SK-N-SH treated with all-trans-retinoic acid at 6 μM for 48 hours (cell line): ENCODE measurements at regions not wholly inside any gene's neighbourhood (a gene's known extent, or its start where the extent isn't known, plus 50 kb on each side); places are given as distances from the start of the nearest gene placed in this dataset.

Source experiments
- ATAC-seq: fragments of 200-7000 bp; cut with Tn5 transposase; 3 replicates; pipeline ENCODE4 v1.9.1; 2020; ENCODE audit warnings: mild to moderate bottlenecking, moderate library complexity
- ARNTL ChIP-seq: fragments of 450-650 bp; formaldehyde crosslinking; IDR thresholded peaks from 2 replicates; pipeline ENCODE4 v1.5.0; 2020; ENCODE audit warnings: low read depth, mild to moderate bottlenecking, moderate library complexity, borderline replicate concordance
- BACH2 ChIP-seq: fragments of 250-450 bp; sonication (Bioruptor Pico); IDR thresholded peaks from 2 replicates; pipeline ENCODE4 v1.9.0; 2021; ENCODE audit warnings: mild to moderate bottlenecking, borderline replicate concordance
- CREB5 ChIP-seq: fragments of 250-450 bp; sonication (Bioruptor Pico); IDR thresholded peaks from 2 replicates; pipeline ENCODE4 v1.5.1; 2020; ENCODE audit warnings: low read depth, mild to moderate bottlenecking, moderate library complexity
- CSDC2 ChIP-seq: fragments of 250-450 bp; sonication (Bioruptor Pico); IDR thresholded peaks from 2 replicates; pipeline ENCODE4 v1.5.0; 2020; ENCODE audit warnings: mild to moderate bottlenecking, moderate library complexity
- CSRNP3 ChIP-seq: fragments of 250-450 bp; sonication (Bioruptor Pico); IDR thresholded peaks from 2 replicates; pipeline ENCODE4 v1.5.1; 2021; ENCODE audit warnings: mild to moderate bottlenecking, moderate library complexity
- GLIS3 ChIP-seq: fragments of 250-450 bp; sonication (Bioruptor Pico); IDR thresholded peaks from 2 replicates; pipeline ENCODE4 v1.5.0; 2020; ENCODE audit warnings: mild to moderate bottlenecking, moderate library complexity
- ISL1 ChIP-seq: fragments of 250-450 bp; sonication (Bioruptor Pico); IDR thresholded peaks from 2 replicates; pipeline ENCODE4 v2.1.2; 2022; ENCODE audit warnings: mild to moderate bottlenecking, moderate library complexity
- PATZ1 ChIP-seq: fragments of 250-450 bp; sonication (Bioruptor Pico); IDR thresholded peaks from 2 replicates; pipeline ENCODE4 v1.8.0; 2020; ENCODE audit warnings: mild to moderate bottlenecking, moderate library complexity, borderline replicate concordance
- PPARA ChIP-seq: fragments of 250-450 bp; sonication (Bioruptor Pico); IDR thresholded peaks from 2 replicates; pipeline ENCODE4 v1.5.0; 2020; ENCODE audit warnings: mild to moderate bottlenecking, borderline replicate concordance
- SNAI2 ChIP-seq: fragments of 250-450 bp; sonication (Bioruptor Pico); IDR thresholded peaks from 2 replicates; pipeline ENCODE4 v1.5.0; 2020; ENCODE audit warnings: mild to moderate bottlenecking, moderate library complexity
- TCF4 ChIP-seq: fragments of 250-450 bp; sonication (Bioruptor Pico); IDR thresholded peaks from 2 replicates; pipeline ENCODE4 v1.8.0; 2021; ENCODE audit warnings: mild to moderate bottlenecking, moderate library complexity, borderline replicate concordance
- TOX ChIP-seq: fragments of 250-450 bp; sonication (Bioruptor Pico); IDR thresholded peaks from 2 replicates; pipeline ENCODE4 v1.8.0; 2021; ENCODE audit warnings: mild to moderate bottlenecking, moderate library complexity, borderline replicate concordance
- TSHZ2 ChIP-seq: fragments of 250-450 bp; sonication (Bioruptor Pico); IDR thresholded peaks from 2 replicates; pipeline ENCODE4 v1.5.0; 2020; ENCODE audit warnings: mild to moderate bottlenecking, moderate library complexity
- ZC3H10 ChIP-seq: fragments of 250-450 bp; sonication (Bioruptor Pico); IDR thresholded peaks from 2 replicates; pipeline ENCODE4 v1.5.1; 2021; ENCODE audit warnings: mild to moderate bottlenecking, moderate library complexity
- ZFP3 ChIP-seq: fragments of 250-450 bp; sonication (Bioruptor Pico); IDR thresholded peaks from 2 replicates; pipeline ENCODE4 v1.5.0; 2020; ENCODE audit warnings: mild to moderate bottlenecking, moderate library complexity
- ZNF565 ChIP-seq: fragments of 450-650 bp; formaldehyde crosslinking; conservative IDR thresholded peaks from 2 replicates; pipeline ENCODE4 v1.5.0; 2020; ENCODE audit warnings: low read depth, mild to moderate bottlenecking, moderate library complexity
- ZNF70 ChIP-seq: fragments of 450-650 bp; formaldehyde crosslinking; IDR thresholded peaks from 2 replicates; pipeline ENCODE4 v1.5.0; 2020; ENCODE audit warnings: mild to moderate bottlenecking, moderate library complexity
- ZNF8 ChIP-seq: fragments of 450-650 bp; formaldehyde crosslinking; IDR thresholded peaks from 2 replicates; pipeline ENCODE4 v1.5.0; 2020; ENCODE audit warnings: mild to moderate bottlenecking, moderate library complexity
- TF ChIP-seq, protein P1 (sequence below): fragments of 250-450 bp; sonication (Bioruptor Pico); IDR thresholded peaks from 2 replicates; pipeline ENCODE4 v1.8.0; 2021; ENCODE audit warnings: low read depth, mild to moderate bottlenecking, moderate library complexity, borderline replicate concordance

GRCh38 chr4:4689694-4690440 lies 148.0 kb upstream of the STX18 start:
- ATAC-seq = no peak
- TF ChIP-seq ZNF70 (CRISPR knock-in tag) = no peak

GRCh38 chr4:4687935-4688727 lies 146.3 kb upstream of the STX18 start:
- ATAC-seq = no peak
- no peak for TF ChIP-seq BACH2
- TF ChIP-seq GLIS3 (CRISPR knock-in tag) = no peak
- TF ChIP-seq ZNF70 (CRISPR knock-in tag) = no peak
- TF ChIP-seq ZFP3 (CRISPR knock-in tag) = no peak
- TF ChIP-seq ISL1 (CRISPR knock-in tag) = no peak
- TF ChIP-seq, protein P1, sequence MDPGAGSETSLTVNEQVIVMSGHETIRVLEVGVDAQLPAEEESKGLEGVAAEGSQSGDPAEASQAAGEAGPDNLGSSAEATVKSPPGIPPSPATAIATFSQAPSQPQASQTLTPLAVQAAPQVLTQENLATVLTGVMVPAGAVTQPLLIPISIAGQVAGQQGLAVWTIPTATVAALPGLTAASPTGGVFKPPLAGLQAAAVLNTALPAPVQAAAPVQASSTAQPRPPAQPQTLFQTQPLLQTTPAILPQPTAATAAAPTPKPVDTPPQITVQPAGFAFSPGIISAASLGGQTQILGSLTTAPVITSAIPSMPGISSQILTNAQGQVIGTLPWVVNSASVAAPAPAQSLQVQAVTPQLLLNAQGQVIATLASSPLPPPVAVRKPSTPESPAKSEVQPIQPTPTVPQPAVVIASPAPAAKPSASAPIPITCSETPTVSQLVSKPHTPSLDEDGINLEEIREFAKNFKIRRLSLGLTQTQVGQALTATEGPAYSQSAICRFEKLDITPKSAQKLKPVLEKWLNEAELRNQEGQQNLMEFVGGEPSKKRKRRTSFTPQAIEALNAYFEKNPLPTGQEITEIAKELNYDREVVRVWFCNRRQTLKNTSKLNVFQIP (CRISPR knock-in tag) = no peak
- no peak for TF ChIP-seq ZC3H10 (CRISPR knock-in tag)
- no peak for TF ChIP-seq TOX (CRISPR knock-in tag)
- TF ChIP-seq CREB5 = no peak
- no peak for TF ChIP-seq TCF4 (CRISPR knock-in tag)
- TF ChIP-seq ARNTL (CRISPR knock-in tag) = no peak
- no peak for TF ChIP-seq ZNF565 (CRISPR knock-in tag)
- no peak for TF ChIP-seq CSRNP3
- no peak for TF ChIP-seq SNAI2 (CRISPR knock-in tag)
- TF ChIP-seq CSDC2 (CRISPR knock-in tag) = no peak
- no peak for TF ChIP-seq PPARA (CRISPR knock-in tag)
- no peak for TF ChIP-seq ZNF8
- TF ChIP-seq PATZ1 (CRISPR knock-in tag) = no peak
- no peak for TF ChIP-seq TSHZ2 (CRISPR knock-in tag)

DNA sequence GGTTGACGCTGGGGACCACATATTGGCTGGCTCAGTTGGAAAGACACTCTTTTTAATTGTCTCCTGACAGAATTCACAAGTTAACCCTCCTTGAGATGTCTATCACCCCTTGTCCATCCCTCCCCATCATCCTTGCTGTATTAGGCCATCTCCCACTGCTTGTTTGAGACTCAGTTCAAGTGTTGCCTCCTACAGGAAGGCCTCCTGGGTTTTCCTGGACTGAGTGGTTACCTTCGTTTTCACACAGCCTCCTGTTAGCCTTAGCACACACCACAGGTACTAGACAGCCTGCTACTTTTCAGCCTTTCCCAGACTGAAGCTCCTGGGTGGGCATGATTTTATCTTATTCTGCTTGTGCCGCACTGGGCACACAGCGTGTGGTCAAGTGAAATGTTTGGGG lies 145.3 kb upstream of the STX18 start:
- TF ChIP-seq CSRNP3 = no peak
- TF ChIP-seq CSDC2 (CRISPR knock-in tag) = no peak
- no peak for TF ChIP-seq ZNF8
- TF ChIP-seq, all 23 proteins: peak for 0
- no peak for ATAC-seq
